H1 (cell line): ENCODE measurements at regions not wholly inside any gene's neighbourhood (a gene's known extent, or its start where the extent isn't known, plus 50 kb on each side); places are given as distances from the start of the nearest gene placed in this dataset.

Source experiments
- CBX5 ChIP-seq: fragments of 300-800, 300-1000 bp; sonication (generic); IDR thresholded peaks from 2 replicates; pipeline ENCODE4 v1.7.1; 2016; ENCODE audit warnings: antibody characterized with exemption, low read length, low read depth
- CHD7 ChIP-seq: fragments of 300-600 bp; sonication (generic); IDR thresholded peaks from 2 replicates; pipeline ENCODE4 v1.7.1; 2012; ENCODE audit warnings: low read length, moderate library complexity, mild to moderate bottlenecking, inconsistent platforms; ENCODE audit not compliant: insufficient replicate concordance
- MAX ChIP-seq: IDR thresholded peaks from 2 replicates; pipeline ENCODE4 v1.6.1; 2012; ENCODE audit warnings: inconsistent platforms
- NRF1 ChIP-seq: IDR thresholded peaks from 2 replicates; pipeline ENCODE4 v1.6.1; 2011; ENCODE audit warnings: mild to moderate bottlenecking, low read depth, low read length, improper control_type of control experiment

GRCh38 chrX:8103655-8104054, 67.4 kb downstream of the VCX2 start (continued):
- TF ChIP-seq CBX5 (no peak), NRF1 (no peak), CHD7 (no peak), MAX (no peak)
